ENCODE measurements at regions not wholly inside any gene's neighbourhood (a gene's known extent, or its start where the extent isn't known, plus 50 kb on each side); places are given as distances from the start of the nearest gene placed in this dataset.

DNA sequence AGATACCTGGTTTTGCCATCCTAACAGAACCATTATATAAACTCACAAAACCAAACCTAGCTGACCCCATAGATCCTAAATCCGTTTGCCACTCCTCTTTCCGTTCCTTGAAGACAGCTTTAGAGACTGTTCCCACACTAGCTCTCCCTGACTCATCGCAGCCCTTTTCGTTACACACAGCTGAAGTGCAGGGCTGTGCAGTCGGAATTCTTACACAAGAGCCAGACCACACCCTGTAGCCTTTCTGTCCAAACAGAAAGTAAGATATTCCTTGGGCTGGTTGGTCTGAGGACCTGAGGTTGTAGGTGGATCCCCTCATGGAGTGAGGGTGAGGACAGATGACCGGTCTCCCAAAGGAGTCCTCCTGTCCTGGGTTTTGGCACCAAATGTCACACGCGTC, 56.7 kb upstream of the NAA35 start:
- DNase-seq: no peak

DNA sequence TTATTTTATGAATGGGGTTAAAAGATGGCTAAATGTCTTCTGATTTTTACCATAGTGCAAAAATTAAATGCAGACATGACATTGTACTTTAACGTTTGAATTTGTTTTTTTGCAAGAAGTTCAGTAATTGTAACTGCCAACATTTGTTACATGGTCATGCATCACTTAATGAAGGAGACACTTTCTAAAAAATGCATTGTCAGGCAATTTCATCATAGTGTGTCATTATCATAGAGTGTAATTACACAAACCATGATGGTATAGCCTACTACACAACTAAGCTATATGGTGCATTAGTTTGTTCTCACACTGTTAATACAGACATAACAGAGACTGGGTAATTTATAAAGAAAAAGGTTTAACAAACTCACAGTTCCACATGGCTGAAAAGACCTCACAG, 50.0 kb upstream of the NAA35 start:
- DNase-seq: no peak

Measured in activated CD4-positive, alpha-beta T cell treated with anti-CD3 and anti-CD28 coated beads, Interleukin-2, amount 50 U/mL, for 4 hours (primary cell).